H1 (cell line): ENCODE measurements at regions not wholly inside any gene's neighbourhood (a gene's known extent, or its start where the extent isn't known, plus 50 kb on each side); places are given as distances from the start of the nearest gene placed in this dataset.

Experiments
- CTCF ChIA-PET: fragments of 300-600 bp; sonication (Branson Sonifier 250); formaldehyde crosslinking; loops from one replicate; lab custom pipeline; 2021; ENCODE audit not compliant: partially characterized antibody; lab: Charles Lee
- POLR2A ChIA-PET: fragments of 300-600 bp; sonication (Branson Sonifier 250); formaldehyde crosslinking; loops from one replicate; lab custom pipeline; 2021; ENCODE audit warnings: inconsistent platforms; ENCODE audit not compliant: partially characterized antibody; lab: Charles Lee
- DNase-seq, 2 experiments: peaks; one replicate each; pipeline versions ENCODE4 v3.0.0 to v3.0.0-alpha.2; 2010 to 2022; ENCODE audit warnings: low spot score in 2 of 2, low read depth in 1 of 2, mixed read lengths in 1 of 2
- FAIRE-seq: peaks from 2 replicates; lab custom pipeline; 2011; peaks lifted over from hg19 to GRCh38; lab: Jason Lieb, UNC
- H2AFZ ChIP-seq: 2 replicates; pipeline ENCODE4 v1.8.1; 2012; ENCODE audit warnings: low read length, inconsistent platforms
- H2AK5ac ChIP-seq: 2 replicates; pipeline ENCODE4 v1.6.1; 2013; ENCODE audit warnings: low read depth, low read length
- H2BK120ac ChIP-seq: replicated peaks from 2 replicates; pipeline ENCODE3; 2013; ENCODE audit warnings: low read depth, low read length, inconsistent platforms
- H2BK12ac ChIP-seq: 2 replicates; pipeline ENCODE4 v1.6.1; 2013; ENCODE audit warnings: low read depth, low read length
- H2BK15ac ChIP-seq: 2 replicates; pipeline ENCODE4 v1.6.1; 2013; ENCODE audit warnings: low read length
- H2BK20ac ChIP-seq: 2 replicates; pipeline ENCODE4 v1.6.1; 2013; ENCODE audit warnings: low read length
- H2BK5ac ChIP-seq: 2 replicates; pipeline ENCODE4 v1.6.1; 2013; ENCODE audit warnings: low read depth, low read length
- H3K14ac ChIP-seq: 2 replicates; pipeline ENCODE4 v1.6.1; 2013; ENCODE audit warnings: inconsistent platforms; ENCODE audit not compliant: insufficient read length
- H3K18ac ChIP-seq: 2 replicates; pipeline ENCODE4 v1.6.1; 2013; ENCODE audit warnings: low read length; ENCODE audit errors: extremely low read depth
- H3K23ac ChIP-seq: 2 replicates; pipeline ENCODE4 v1.6.1; 2013; ENCODE audit warnings: inconsistent platforms; ENCODE audit not compliant: insufficient read length
- H3K23me2 ChIP-seq: 2 replicates; pipeline ENCODE4 v1.6.1; 2013; ENCODE audit warnings: low read depth, low read length
- H3K27ac ChIP-seq: 2 replicates; pipeline ENCODE4 v1.6.1; 2011; ENCODE audit warnings: low read depth, low read length, inconsistent platforms
- H3K27me3 ChIP-seq, 4 experiments: replicated peaks in 1 of 4; 1 replicate in 1 of 4; 2 replicates in 3 of 4; pipeline versions ENCODE4 v1.6.1 to v1.8.1; 2011 to 2013; ENCODE audit warnings: low read length in 3 of 4, mild to moderate bottlenecking in 3 of 4, inconsistent platforms in 2 of 4, mixed read lengths in 2 of 4, moderate library complexity in 1 of 4; ENCODE audit not compliant: control insufficient read depth in 3 of 4, insufficient read depth in 3 of 4; ENCODE audit errors: extremely low read depth in 1 of 4
- H3K36me3 ChIP-seq, 4 experiments: 2 replicates each; pipeline versions ENCODE4 v1.6.1 to v1.8.1; 2011 to 2013; ENCODE audit warnings: mild to moderate bottlenecking in 4 of 4, low read length in 3 of 4, moderate library complexity in 2 of 4, control low read depth in 1 of 4, inconsistent platforms in 1 of 4; ENCODE audit not compliant: insufficient read depth in 4 of 4, control insufficient read depth in 2 of 4
- H3K4ac ChIP-seq: replicated peaks from 2 replicates; pipeline ENCODE3; 2013; ENCODE audit warnings: low read length, low read depth, mixed read lengths, inconsistent platforms; ENCODE audit not compliant: insufficient read length
- H3K4me1 ChIP-seq, 4 experiments: replicated peaks in 1 of 4; 1 replicate in 1 of 4; 2 replicates in 3 of 4; pipeline versions ENCODE4 v1.6.1 to v1.8.1; 2011 to 2013; ENCODE audit warnings: low read length in 3 of 4, inconsistent platforms in 2 of 4, mixed read lengths in 1 of 4; ENCODE audit not compliant: insufficient read depth in 4 of 4, control insufficient read depth in 3 of 4
- H3K4me2 ChIP-seq, 2 experiments: 2 replicates each; pipeline versions ENCODE4 v1.6.1 to v1.8.1; 2011 to 2013; ENCODE audit warnings: low read depth in 2 of 2, low read length in 2 of 2, control low read depth in 1 of 2, inconsistent platforms in 1 of 2, mild to moderate bottlenecking in 1 of 2; ENCODE audit not compliant: insufficient read depth in 1 of 2
- H3K4me3 ChIP-seq, 4 experiments: fragments of 200-600, 300-600 bp in 1 of 4; sonication (generic), shearing (Covaris generic), sonication (Bioruptor Twin) in 1 of 4; 2 replicates each; pipeline versions ENCODE4 v1.5.1 to v1.8.1; 2011 to 2016; ENCODE audit warnings: low read length in 4 of 4, low read depth in 3 of 4, control low read depth in 2 of 4, inconsistent platforms in 2 of 4, mild to moderate bottlenecking in 2 of 4, mixed read lengths in 1 of 4, moderate library complexity in 1 of 4; ENCODE audit not compliant: insufficient read depth in 2 of 4; ENCODE audit errors: extremely low read depth in 1 of 4
- H3K56ac ChIP-seq: replicated peaks from 2 replicates; pipeline ENCODE3; 2013; ENCODE audit warnings: low read depth, mild to moderate bottlenecking, mixed read lengths, low read length, inconsistent platforms; ENCODE audit not compliant: insufficient read length
- H3K79me1 ChIP-seq: 2 replicates; pipeline ENCODE4 v1.6.1; 2013; ENCODE audit warnings: low read depth, low read length, control low read depth
- H3K79me2 ChIP-seq, 2 experiments: 2 replicates each; pipeline versions ENCODE4 v1.6.1 to v1.8.1; 2012 to 2013; ENCODE audit warnings: low read length in 2 of 2, mild to moderate bottlenecking in 2 of 2, inconsistent platforms in 1 of 2; ENCODE audit not compliant: insufficient read depth in 2 of 2, control insufficient read depth in 1 of 2
- H3K9ac ChIP-seq, 4 experiments: replicated peaks in 1 of 4; 1 replicate in 1 of 4; 2 replicates in 3 of 4; pipeline versions ENCODE4 v1.6.1 to v1.8.1; 2011 to 2013; ENCODE audit warnings: low read depth in 3 of 4, low read length in 3 of 4, control low read depth in 2 of 4, mild to moderate bottlenecking in 2 of 4, moderate library complexity in 2 of 4, inconsistent platforms in 1 of 4; ENCODE audit errors: extremely low read depth in 1 of 4
- H3K9me3 ChIP-seq, 2 experiments: 2 replicates each; pipeline versions ENCODE4 v1.6.1 to v1.8.1; 2012 to 2013; ENCODE audit warnings: mild to moderate bottlenecking in 2 of 2, moderate library complexity in 2 of 2, control low read depth in 1 of 2, inconsistent platforms in 1 of 2, low read depth in 1 of 2, low read length in 1 of 2, mixed read lengths in 1 of 2; ENCODE audit not compliant: insufficient read depth in 2 of 2
- H4K20me1 ChIP-seq, 2 experiments: replicated peaks in 1 of 2; 2 replicates each; pipeline versions ENCODE3 to v1.8.1; 2011 to 2013; ENCODE audit warnings: inconsistent platforms in 2 of 2, low read length in 2 of 2, mild to moderate bottlenecking in 1 of 2; ENCODE audit not compliant: insufficient read depth in 2 of 2, control insufficient read depth in 1 of 2
- H4K5ac ChIP-seq: 2 replicates; pipeline ENCODE4 v1.6.1; 2013; ENCODE audit warnings: low read length, low read depth, mixed read lengths, inconsistent platforms; ENCODE audit not compliant: insufficient read length
- H4K8ac ChIP-seq: 2 replicates; pipeline ENCODE4 v1.8.0; 2013; ENCODE audit warnings: mild to moderate bottlenecking, moderate library complexity, low read length, inconsistent platforms; ENCODE audit not compliant: insufficient read depth; ENCODE audit errors: extremely low read depth
- H4K91ac ChIP-seq: replicated peaks from 2 replicates; pipeline ENCODE3; 2013; ENCODE audit warnings: low read length, mixed read lengths, inconsistent platforms; ENCODE audit not compliant: insufficient read length
- BRCA1 ChIP-seq: IDR thresholded peaks from 2 replicates; pipeline ENCODE4 v1.6.1; 2012; ENCODE audit warnings: low read depth, low read length, improper control_type of control experiment
- CHD1 ChIP-seq: IDR thresholded peaks from 2 replicates; pipeline ENCODE4 v1.6.1; 2012; ENCODE audit warnings: low read depth, low read length, improper control_type of control experiment
- CREB1 ChIP-seq: IDR thresholded peaks from 2 replicates; pipeline ENCODE4 v1.6.1; 2012; ENCODE audit warnings: inconsistent platforms
- EGR1 ChIP-seq: IDR thresholded peaks from 2 replicates; pipeline ENCODE4 v1.6.1; 2011; ENCODE audit warnings: low read depth, low read length, borderline replicate concordance
- EZH2 ChIP-seq: fragments of 200-600 bp; sonication (generic); IDR thresholded peaks from 2 replicates; pipeline ENCODE4 v1.7.1; 2012; ENCODE audit warnings: low read depth, mild to moderate bottlenecking, moderate library complexity, low read length, inconsistent platforms; ENCODE audit not compliant: severe bottlenecking
- FOSL1 ChIP-seq: IDR thresholded peaks from 2 replicates; pipeline ENCODE4 v1.6.1; 2011; ENCODE audit warnings: mild to moderate bottlenecking, low read depth, low read length, moderate library complexity; ENCODE audit not compliant: insufficient read depth
- GABPA ChIP-seq: IDR thresholded peaks from 2 replicates; pipeline ENCODE4 v1.6.1; 2011; ENCODE audit warnings: mild to moderate bottlenecking, low read length, moderate library complexity, borderline replicate concordance; ENCODE audit not compliant: insufficient read depth
- JUND ChIP-seq: IDR thresholded peaks from 2 replicates; pipeline ENCODE4 v1.6.1; 2011; ENCODE audit warnings: mild to moderate bottlenecking, improper control_type of control experiment, low read length
- PHF8 ChIP-seq: fragments of 200-600 bp; sonication (generic); conservative IDR thresholded peaks from 2 replicates; pipeline ENCODE4 v1.7.1; 2012; ENCODE audit warnings: low read depth, mild to moderate bottlenecking, inconsistent platforms, low read length, moderate library complexity
- POU5F1 ChIP-seq: IDR thresholded peaks from 2 replicates; pipeline ENCODE4 v1.6.1; 2011; ENCODE audit warnings: low read depth, mild to moderate bottlenecking, low read length, moderate library complexity
- SAP30 ChIP-seq: fragments of 300-600 bp; sonication (generic); IDR thresholded peaks from 2 replicates; pipeline ENCODE4 v1.7.1; 2012; ENCODE audit warnings: low read length, moderate library complexity, mild to moderate bottlenecking, inconsistent platforms; ENCODE audit not compliant: insufficient read depth, insufficient replicate concordance
- SIRT6 ChIP-seq: IDR thresholded peaks from one replicate; pipeline ENCODE4 v1.7.1; 2012; ENCODE audit warnings: low read length, inconsistent platforms
- TBP ChIP-seq: IDR thresholded peaks from 2 replicates; pipeline ENCODE4 v1.6.1; 2011; ENCODE audit warnings: low read depth, low read length, improper control_type of control experiment
- TCF12 ChIP-seq: IDR thresholded peaks from 2 replicates; pipeline ENCODE4 v1.6.1; 2011; ENCODE audit warnings: low read depth, mild to moderate bottlenecking, low read length
- WGBS, 2 experiments: shearing (Covaris generic) in 1 of 2; methylation state at CpG; one replicate each; pipeline versions ENCODE4 v1.1.6 to v1.1.7; 2013 to 2015; ENCODE audit warnings: low lambda C conversion rate in 2 of 2, mixed read lengths in 2 of 2, inconsistent platforms in 1 of 2, low coverage in 1 of 2, missing lambda C conversion rate in 1 of 2; ENCODE audit not compliant: insufficient replicate concordance in 2 of 2, insufficient coverage in 1 of 2, insufficient read length in 1 of 2; ENCODE audit errors: extremely low coverage in 1 of 2, missing lambda C conversion rate in 1 of 2; 5-methylcytosine and 5-hydroxymethylcytosine counted together
- TF ChIP-seq, protein P1 (sequence below): IDR thresholded peaks from 2 replicates; pipeline ENCODE4 v1.6.1; 2011; ENCODE audit warnings: low read depth, mild to moderate bottlenecking, low read length; ENCODE audit not compliant: insufficient read depth

DNA sequence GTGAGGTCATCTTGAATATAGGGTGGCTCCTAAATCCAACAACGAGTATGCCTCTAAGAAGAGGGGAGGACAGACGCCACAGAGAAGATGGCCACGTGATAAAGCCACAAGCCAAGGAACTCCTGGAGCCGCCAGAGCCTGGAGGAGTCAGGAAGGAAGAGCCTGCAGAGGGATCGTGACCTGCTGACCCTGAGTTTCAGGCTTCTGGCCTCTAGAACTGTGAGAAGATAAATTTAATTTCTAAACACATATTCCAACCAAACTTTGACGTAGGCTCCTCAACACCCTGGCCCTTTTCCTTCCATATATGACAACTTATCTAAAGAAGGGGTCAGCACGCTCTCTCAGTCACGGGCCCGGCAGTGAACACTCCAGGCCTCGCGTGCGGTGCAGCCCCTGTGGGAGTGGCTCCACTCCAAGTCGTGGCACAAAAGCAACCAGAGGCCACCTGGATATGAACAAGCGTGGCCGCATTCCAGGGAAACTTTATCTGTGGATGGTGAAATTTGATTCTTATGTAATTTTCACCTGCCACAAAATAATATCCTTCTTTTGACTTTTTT, 138.6 kb upstream of the AJAP1 start:
- no peak for DNase-seq
- FAIRE-seq = no peak
- 74% methylated on average over 15 of the region's 15 CpGs; no CpG with 5 or more reads in 1 of the 2 experiments for WGBS, 2 experiments
- no peak for TF ChIP-seq TBP
- TF ChIP-seq, protein P1, sequence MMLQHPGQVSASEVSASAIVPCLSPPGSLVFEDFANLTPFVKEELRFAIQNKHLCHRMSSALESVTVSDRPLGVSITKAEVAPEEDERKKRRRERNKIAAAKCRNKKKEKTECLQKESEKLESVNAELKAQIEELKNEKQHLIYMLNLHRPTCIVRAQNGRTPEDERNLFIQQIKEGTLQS = no peak
- TF ChIP-seq CHD1 = no peak
- TF ChIP-seq SAP30 = no peak
- no peak for TF ChIP-seq POU5F1
- no peak for TF ChIP-seq JUND
- TF ChIP-seq EGR1 = no peak
- no peak for TF ChIP-seq EZH2
- no peak for TF ChIP-seq SIRT6
- no peak for TF ChIP-seq FOSL1
- TF ChIP-seq GABPA = no peak
- TF ChIP-seq CREB1 = no peak
- no peak for TF ChIP-seq BRCA1
- no peak for TF ChIP-seq TCF12
- TF ChIP-seq PHF8 = no peak

More for the DNA sequence above, 138.6 kb upstream of the AJAP1 start:
- H3K9ac ChIP-seq = no peak overlapping the region
- no peak overlapping the region for H3K27ac ChIP-seq
- peaks cover 14 to 41% of the 10 kb centered on the region in 2 experiments; a peak in 3 of 4 replicates for H3K9me3 ChIP-seq
- H3K79me2 ChIP-seq = no peaks in the 10 kb centered on the region
- no peak overlapping the region for H3K4me2 ChIP-seq
- H4K5ac ChIP-seq = no peak overlapping the region
- H3K56ac ChIP-seq = no peak overlapping the region
- no peak overlapping the region for H2BK12ac ChIP-seq
- H3K4me3 ChIP-seq = no peak overlapping the region
- no peak overlapping the region for H2AK5ac ChIP-seq
- no peak overlapping the region for H3K23ac ChIP-seq
- H3K18ac ChIP-seq = no peak overlapping the region
- no peaks in the 10 kb centered on the region for H3K4me1 ChIP-seq
- no peak overlapping the region for H2BK15ac ChIP-seq
- H3K79me1 ChIP-seq = no peaks in the 10 kb centered on the region
- no peaks in the 10 kb centered on the region for H4K20me1 ChIP-seq
- H4K91ac ChIP-seq = no peak overlapping the region
- no peaks in the 10 kb centered on the region for H3K36me3 ChIP-seq
- no peak overlapping the region for H3K14ac ChIP-seq
- H3K27me3 ChIP-seq = no peaks in the 10 kb centered on the region
- no peak overlapping the region for H3K4ac ChIP-seq
- CTCF ChIA-PET = no interaction called here
- H3K23me2 ChIP-seq = peaks cover 6% of the 10 kb centered on the region; the same call in 1 of the 2 replicates
- H4K8ac ChIP-seq = no peak overlapping the region
- H2AFZ ChIP-seq = no peak overlapping the region
- POLR2A ChIA-PET = no interaction called here
- no peak overlapping the region for H2BK5ac ChIP-seq
- H2BK20ac ChIP-seq = no peak overlapping the region
- no peak overlapping the region for H2BK120ac ChIP-seq
